HG02938 (cell line): ENCODE measurements at regions not wholly inside any gene's neighbourhood (a gene's known extent, or its start where the extent isn't known, plus 50 kb on each side); places are given as distances from the start of the nearest gene placed in this dataset.
"Not testable (repeated sequence)": the region's sequence is repeated elsewhere in the genome, so short reads cannot be mapped to it uniquely, and the experiment has no call there.

Experiments used
- ATAC-seq: cut with Tn5 transposase; IDR thresholded peaks from one replicate; pipeline ENCODE4 v1.9.1; 2021; ENCODE audit warnings: mild to moderate bottlenecking, moderate library complexity; ENCODE audit not compliant: unreplicated experiment

DNA sequence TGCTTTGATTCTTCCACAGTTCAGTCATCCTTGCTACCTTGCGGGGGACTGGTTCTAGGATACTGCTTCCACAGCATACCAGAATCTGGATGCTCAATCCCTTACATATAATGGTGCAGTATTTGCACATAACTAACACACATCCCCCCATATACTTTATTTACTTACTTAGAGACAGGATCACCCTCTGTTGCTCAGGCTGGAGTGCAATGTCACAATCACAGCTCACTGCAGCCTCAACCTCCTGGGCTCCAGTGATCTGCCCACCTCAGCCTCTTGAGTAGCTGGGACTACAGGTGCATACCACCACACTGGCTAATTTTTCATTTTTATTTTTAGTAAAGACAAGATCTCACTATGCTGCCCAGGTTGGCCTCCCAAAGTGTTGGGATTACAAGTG, 112.2 kb downstream of the GOSR1 start:
- no peak for ATAC-seq

DNA sequence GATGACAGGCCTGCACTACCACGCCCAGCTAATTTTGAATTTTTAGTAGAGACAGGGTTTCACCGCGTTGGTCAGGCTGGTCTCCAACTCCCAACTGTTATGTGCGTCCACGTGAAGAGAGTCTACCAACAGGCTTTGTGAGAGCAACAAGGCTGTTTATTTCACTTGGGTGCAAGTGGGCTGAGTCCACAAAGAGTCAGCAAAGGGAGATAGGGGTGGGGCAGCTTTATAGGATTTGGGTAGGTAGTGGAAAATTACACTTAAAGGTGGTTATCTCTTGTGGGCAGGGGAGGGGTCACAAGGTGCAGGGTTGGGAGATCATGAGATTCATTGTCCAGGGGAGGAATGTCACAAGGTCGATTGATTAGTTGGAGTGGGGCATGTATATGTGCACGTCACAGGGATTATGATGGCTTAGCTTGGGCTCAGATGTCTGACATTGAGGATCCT, 111.6 kb downstream of the GOSR1 start:
- no peak for ATAC-seq

DNA sequence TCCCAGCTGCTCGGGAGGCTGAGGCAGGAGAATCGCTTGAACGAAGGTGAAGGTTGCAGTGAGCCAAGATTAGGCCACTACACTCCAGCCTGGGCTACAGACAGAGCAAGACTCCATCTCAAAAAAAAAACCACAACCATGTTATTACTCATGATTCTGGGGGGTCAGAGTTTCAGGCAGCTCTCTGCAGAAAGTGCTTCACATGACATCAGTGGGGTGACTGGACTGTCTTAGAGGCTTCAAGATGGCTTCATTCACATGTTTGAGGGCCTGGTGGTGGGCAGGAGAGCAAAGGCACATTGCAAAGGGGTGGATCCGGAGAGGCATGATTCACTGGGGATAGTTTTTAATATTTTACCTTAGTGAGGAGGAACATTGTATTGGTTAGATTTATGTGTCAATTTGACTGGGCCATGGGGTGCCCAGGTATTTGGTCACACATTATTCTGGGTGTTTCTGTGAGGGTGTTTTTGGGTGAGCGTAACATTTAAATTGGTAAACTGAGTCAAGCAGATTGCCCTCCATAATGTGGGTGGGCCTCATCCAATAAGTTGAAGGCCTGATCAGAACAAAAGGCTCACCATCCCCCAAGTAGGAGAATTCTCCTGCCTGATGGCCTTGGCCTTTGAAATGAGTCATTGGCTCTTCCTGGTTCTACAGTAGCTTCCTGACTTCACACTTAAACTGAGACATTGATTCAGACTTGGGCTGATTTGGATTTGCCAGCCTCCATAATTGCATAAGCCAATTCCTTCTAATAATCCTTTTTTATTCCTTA, 109.8 kb downstream of the GOSR1 start:
- no peak for ATAC-seq

DNA sequence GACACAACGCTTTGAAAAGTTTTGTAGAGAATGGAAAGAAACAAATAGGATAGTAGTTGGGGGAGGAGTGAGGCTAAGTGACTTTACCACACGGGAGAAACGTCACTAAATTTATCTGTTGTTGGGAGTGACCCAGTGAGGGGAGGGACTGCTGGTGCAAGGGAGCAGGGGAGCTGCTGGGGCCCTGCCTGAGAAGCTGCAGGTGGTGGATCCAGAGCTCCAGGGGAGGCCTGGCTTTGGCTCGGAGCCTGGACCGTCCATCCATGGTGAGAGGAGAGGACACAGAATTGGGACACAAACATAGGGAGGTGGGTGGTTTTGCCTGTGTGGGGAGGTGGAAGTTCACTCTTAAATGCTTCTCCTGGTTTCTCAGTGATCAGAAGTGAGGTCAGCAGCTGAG, 107.6 kb downstream of the GOSR1 start:
- no peak for ATAC-seq

DNA sequence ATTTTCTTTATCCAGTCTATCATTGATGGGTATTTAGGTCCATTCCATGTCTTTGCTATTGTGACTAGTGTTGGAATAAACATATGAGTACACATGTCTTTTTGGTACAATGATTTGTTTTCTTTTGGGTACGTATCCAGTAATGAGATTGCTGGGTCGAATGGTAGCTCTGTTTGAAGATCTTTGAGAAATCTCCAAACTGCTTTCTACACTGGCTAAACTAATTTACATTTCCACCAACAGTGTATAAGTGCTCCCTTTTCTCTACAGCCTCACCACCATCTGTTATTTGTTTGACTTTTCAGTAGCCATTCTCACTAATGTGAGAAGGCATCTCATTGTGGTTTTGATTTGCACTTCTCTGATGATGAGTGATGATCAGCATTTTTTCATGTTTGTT, 103.7 kb downstream of the GOSR1 start:
- ATAC-seq: no peak

DNA sequence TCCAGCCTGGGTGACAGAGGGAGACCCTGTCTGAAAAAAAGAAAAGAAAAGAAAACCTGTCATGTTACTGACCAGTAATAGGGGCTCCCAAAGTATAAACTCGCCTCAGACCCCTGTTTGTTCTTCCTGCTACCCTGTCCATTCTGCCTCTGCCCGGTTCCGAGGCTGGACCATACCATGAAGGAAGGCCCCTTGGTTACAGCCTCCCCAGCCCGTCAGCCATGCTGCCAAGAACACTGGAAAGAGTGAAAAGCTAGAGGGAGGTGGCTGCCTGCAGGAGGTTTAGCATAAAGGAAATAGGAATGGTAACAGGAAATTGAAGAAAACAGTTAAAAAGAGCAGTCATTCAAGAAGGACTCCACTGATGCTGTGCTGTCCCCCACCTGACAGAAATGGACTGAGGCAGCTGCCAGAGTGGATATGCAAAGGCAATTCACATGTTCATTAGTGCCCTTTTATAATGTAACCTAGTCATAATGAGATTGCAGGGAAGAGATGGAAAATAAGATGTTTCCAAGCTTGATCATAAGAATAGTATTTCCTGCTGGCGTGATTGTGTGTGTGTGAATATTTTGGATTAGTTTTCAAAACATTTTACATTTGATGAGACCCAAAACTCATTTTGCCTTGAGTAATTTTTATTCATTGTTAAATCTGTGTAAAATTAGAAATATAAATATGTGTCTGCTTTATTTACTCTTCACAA, 102.6 kb downstream of the GOSR1 start:
- ATAC-seq: no peak

DNA sequence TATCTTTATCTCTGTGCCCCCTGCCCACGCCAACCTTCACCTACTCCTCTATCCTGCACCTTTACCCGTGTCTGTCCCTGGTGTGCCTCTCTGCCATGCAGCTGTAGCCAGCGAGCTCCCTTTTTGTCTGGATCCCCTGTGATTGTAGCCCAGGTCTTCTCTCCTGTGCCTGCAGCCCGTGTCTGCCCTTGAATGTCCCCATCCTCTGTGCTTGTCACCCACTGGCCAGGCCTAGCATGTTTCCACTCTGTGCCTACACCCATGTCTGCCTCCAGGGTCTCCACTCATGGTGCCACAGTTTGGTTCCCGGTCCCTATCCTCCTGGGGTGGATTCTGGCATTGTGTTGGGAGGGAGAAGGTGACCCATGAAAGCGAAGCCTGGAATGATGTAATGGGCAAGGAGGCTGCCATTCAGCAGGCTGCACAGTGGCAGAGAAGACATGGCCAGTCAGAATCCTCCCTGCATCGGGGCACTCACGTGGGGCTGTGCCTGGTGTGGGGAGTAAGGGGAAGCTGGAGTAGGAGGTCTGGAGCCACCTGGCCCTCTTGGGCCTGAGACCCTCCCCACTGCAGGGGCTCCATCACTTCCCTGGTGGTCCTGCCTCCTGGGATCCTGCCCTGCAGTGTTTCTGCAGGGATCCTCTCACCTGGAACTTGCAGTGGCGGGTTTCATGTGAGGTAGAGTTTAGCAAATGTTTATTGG, 101.0 kb downstream of the GOSR1 start:
- ATAC-seq: not testable (repeated sequence)
